Activated CD8-positive, alpha-beta memory T cell treated with anti-CD3 and anti-CD28 coated beads, Interleukin-2, amount 10 ng/mL, durations not matched to agents 7 days and 5 days (primary cell): ENCODE measurements at regions not wholly inside any gene's neighbourhood (a gene's known extent, or its start where the extent isn't known, plus 50 kb on each side); places are given as distances from the start of the nearest gene placed in this dataset.

Experiments
- ATAC-seq: fragments of 150-1000 bp; cut with Tn5 transposase; one replicate; pipeline ENCODE4 v1.10.0; 2021; ENCODE audit warnings: moderate library complexity
- CTCF ChIA-PET: fragments of 350-600 bp; sonication (Branson Sonifier 250); formaldehyde crosslinking; loops from one replicate; lab custom pipeline; 2021; ENCODE audit warnings: antibody characterized with exemption; lab: Charles Lee
- DNase-seq: peaks from one replicate; pipeline ENCODE4 v3.0.0-alpha.2; 2020
- H3K27ac Mint-ChIP-seq: one replicate; pipeline ENCODE4 v1.8.0; 2021; ENCODE audit warnings: mild to moderate bottlenecking, mixed read lengths
- H3K27me3 Mint-ChIP-seq: one replicate; pipeline ENCODE4 v1.8.0; 2021; ENCODE audit warnings: mixed read lengths
- H3K36me3 Mint-ChIP-seq: one replicate; pipeline ENCODE4 v1.8.0; 2021; ENCODE audit warnings: mild to moderate bottlenecking, mixed read lengths
- H3K4me1 Mint-ChIP-seq: one replicate; pipeline ENCODE4 v1.8.0; 2021; ENCODE audit warnings: mixed read lengths
- H3K4me3 Mint-ChIP-seq: one replicate; pipeline ENCODE4 v1.8.0; 2021; ENCODE audit warnings: mild to moderate bottlenecking, moderate library complexity, mixed read lengths
- H3K9me3 Mint-ChIP-seq: one replicate; pipeline ENCODE4 v1.8.0; 2022; ENCODE audit warnings: low read depth, mixed read lengths

GRCh38 chr6:43848671-43849391 is 78.8 kb downstream of the VEGFA start:
- no peaks in the 10 kb centered on the region for H3K9me3 Mint-ChIP-seq

DNA sequence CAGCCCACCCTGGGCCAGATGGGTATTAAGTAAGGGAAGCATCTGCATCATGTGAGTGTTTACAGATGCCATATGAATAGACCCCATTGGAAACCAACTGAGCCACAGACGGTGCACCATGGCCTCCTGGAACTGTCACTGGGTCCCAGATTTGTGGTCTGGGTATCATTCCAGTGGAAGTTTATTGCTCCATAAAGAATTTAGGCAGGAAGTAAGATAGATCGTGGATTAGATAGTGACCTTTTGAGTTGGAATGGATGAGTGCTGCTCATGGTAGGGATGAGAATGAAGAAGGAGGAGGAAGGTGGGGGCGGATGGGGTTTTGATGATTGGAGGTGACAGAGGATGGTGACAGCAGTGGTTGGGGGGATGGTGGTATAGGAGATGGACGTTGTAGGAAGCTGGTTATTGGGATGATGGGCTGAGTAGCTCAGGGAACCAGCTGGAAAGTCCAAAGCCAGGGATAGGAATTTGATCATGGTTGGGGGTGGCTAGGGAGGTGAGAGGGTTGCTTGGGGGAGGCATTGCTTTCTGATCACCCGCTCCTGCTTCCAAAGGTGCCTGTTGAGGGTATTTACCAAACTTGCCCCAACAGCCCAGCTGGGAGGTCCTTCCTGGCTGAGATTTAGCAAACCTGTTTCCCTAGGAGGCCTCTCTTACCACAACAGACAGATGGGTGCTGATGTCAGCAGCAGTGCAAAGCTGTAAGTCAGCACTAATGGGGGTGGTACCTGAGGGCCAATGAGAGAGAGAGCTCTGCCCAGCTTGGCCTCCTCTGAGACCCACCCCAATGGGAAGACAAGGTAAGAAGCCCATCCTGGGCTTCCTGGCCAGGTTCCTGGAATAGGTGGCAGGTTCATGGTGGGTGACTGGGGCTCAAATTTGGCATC is 78.0 kb downstream of the VEGFA start:
- no peak overlapping the region for H3K4me3 Mint-ChIP-seq
- CTCF ChIA-PET = interaction anchor here (0.5 kb wide), 1 partner anchor 265 kb away, joined by 3 read pairs; no protein-coding TSS in a partner anchor
- DNase-seq (no peak), ATAC-seq (no peak)
- H3K4me1 Mint-ChIP-seq = no peaks in the 10 kb centered on the region
- H3K27ac Mint-ChIP-seq = no peak overlapping the region
- H3K9me3 Mint-ChIP-seq = no peaks in the 10 kb centered on the region
- no peaks in the 10 kb centered on the region for H3K36me3 Mint-ChIP-seq
- peaks cover 26% of the 10 kb centered on the region for H3K27me3 Mint-ChIP-seq

More at GRCh38 chr6:43848671-43849391, 78.8 kb downstream of the VEGFA start:
- CTCF ChIA-PET = no interaction called here
- Mint-ChIP-seq H3K4me3 (no peak overlapping the region), H3K27me3 (peaks cover 18% of the 10 kb centered on the region), H3K27ac (no peak overlapping the region), H3K4me1 (no peaks in the 10 kb centered on the region), H3K36me3 (no peaks in the 10 kb centered on the region)
- no peak for DNase-seq
- ATAC-seq = no peak

DNA sequence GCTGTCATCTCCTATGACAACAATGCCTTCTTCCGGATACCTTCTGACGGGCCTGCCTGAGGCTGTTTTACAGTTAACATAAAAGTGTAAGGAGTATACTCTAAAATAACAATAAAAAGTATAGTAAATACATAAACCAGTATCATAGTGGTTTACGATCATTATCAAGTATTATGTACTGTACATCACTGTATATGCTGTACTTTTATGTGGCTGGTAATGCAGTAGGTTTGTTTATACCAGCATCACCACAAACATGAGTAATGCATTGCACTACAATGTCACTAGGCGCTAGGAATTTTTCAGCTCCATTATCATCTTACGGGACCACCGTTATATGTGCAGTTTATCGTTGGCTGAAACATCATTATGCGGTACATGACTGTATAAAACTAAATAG is 76.5 kb downstream of the VEGFA start:
- Mint-ChIP-seq H3K9me3 (no peaks in the 10 kb centered on the region), H3K27me3 (peaks cover 28% of the 10 kb centered on the region), H3K4me3 (no peak overlapping the region), H3K4me1 (no peaks in the 10 kb centered on the region), H3K36me3 (no peaks in the 10 kb centered on the region), H3K27ac (no peak overlapping the region)
- DNase-seq (no peak), ATAC-seq (no peak)
- CTCF ChIA-PET = interaction anchor here (1.0 kb wide), 1 partner anchor 10 kb away, joined by 3 read pairs; no protein-coding TSS in a partner anchor

- Mint-ChIP-seq H3K27me3 (peaks cover 32% of the 10 kb centered on the region), H3K9me3 (no peaks in the 10 kb centered on the region), H3K4me3 (no peak overlapping the region), H3K4me1 (no peaks in the 10 kb centered on the region), H3K27ac (no peak overlapping the region), H3K36me3 (no peaks in the 10 kb centered on the region)
- CTCF ChIA-PET = no interaction called here
- ATAC-seq (no peak), DNase-seq (no peak)
Observed at GRCh38 chr6:43845646-43846045, 75.6 kb downstream of the VEGFA start.

GRCh38 chr6:43843669-43844171 is 73.7 kb downstream of the VEGFA start:
- H3K27ac Mint-ChIP-seq = no peak overlapping the region
- H3K9me3 Mint-ChIP-seq = no peaks in the 10 kb centered on the region
- no peaks in the 10 kb centered on the region for H3K4me1 Mint-ChIP-seq
- H3K27me3 Mint-ChIP-seq = peaks cover 35% of the 10 kb centered on the region
- DNase-seq = no peak
- ATAC-seq = no peak
- no peaks in the 10 kb centered on the region for H3K36me3 Mint-ChIP-seq
- CTCF ChIA-PET = no interaction called here
- no peak overlapping the region for H3K4me3 Mint-ChIP-seq

DNA sequence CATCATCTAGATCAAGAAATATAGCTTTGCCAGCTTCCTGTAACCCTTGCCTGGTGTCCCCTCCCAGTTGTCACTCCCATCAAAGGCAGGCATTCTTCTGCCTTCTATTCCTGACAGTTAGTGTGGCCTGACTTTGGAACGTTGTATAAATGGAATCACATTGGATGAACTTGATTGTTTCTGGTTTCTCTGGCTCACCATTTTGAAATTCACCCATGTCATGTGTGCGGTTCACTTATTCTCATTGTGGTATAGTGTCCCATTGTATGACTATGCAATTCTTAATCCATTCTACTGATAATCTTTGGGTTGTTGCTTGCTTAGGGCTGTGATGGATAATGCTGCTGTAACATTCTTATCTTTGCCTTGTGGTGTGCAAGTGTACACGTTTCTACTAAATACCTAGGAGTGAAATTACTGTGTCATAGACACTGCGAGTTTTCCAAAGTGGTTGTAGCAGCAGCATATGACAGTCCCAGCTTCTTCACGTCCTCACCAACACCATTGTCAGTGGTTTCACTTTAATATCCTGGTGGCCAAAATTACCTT is 73.2 kb downstream of the VEGFA start:
- no peak for DNase-seq
- no peaks in the 10 kb centered on the region for H3K36me3 Mint-ChIP-seq
- H3K27me3 Mint-ChIP-seq = peaks cover 35% of the 10 kb centered on the region
- H3K27ac Mint-ChIP-seq = no peak overlapping the region
- no peak overlapping the region for H3K4me3 Mint-ChIP-seq
- CTCF ChIA-PET = no interaction called here
- no peaks in the 10 kb centered on the region for H3K9me3 Mint-ChIP-seq
- no peak for ATAC-seq
- H3K4me1 Mint-ChIP-seq = no peaks in the 10 kb centered on the region

DNA sequence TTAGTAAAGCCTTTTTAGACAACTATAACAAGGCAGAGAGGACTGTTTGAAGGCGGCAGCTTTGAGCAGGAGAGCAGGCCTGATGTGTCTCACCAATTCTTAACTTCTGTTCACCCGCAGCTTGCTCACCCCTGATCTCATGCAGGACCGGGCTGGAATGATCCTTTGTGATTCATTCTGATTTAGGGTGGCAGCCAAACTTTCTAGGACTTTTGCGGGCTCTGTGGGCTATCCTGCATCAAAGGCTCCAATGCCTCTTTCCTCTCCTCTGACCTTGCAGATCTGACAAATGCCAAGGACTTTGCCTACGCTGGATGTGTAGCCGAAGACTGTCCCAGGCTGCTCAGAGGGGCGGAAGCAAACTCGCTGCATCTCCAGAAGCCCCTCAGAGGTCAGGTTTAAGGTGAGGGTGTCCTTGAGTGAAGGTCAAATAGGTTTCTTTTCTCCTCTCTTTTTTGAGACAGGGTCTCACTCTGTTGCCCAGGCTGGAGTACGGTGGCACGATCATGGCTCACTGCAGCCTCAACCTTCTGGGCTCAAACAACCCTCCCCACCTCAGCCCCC is 72.3 kb downstream of the VEGFA start:
- ATAC-seq = no peak
- no peaks in the 10 kb centered on the region for H3K9me3 Mint-ChIP-seq
- no peak overlapping the region for H3K27ac Mint-ChIP-seq
- H3K4me1 Mint-ChIP-seq = no peaks in the 10 kb centered on the region
- CTCF ChIA-PET = no interaction called here
- no peak overlapping the region for H3K4me3 Mint-ChIP-seq
- H3K36me3 Mint-ChIP-seq = no peaks in the 10 kb centered on the region
- no peak for DNase-seq
- peaks cover 31% of the 10 kb centered on the region for H3K27me3 Mint-ChIP-seq

DNA sequence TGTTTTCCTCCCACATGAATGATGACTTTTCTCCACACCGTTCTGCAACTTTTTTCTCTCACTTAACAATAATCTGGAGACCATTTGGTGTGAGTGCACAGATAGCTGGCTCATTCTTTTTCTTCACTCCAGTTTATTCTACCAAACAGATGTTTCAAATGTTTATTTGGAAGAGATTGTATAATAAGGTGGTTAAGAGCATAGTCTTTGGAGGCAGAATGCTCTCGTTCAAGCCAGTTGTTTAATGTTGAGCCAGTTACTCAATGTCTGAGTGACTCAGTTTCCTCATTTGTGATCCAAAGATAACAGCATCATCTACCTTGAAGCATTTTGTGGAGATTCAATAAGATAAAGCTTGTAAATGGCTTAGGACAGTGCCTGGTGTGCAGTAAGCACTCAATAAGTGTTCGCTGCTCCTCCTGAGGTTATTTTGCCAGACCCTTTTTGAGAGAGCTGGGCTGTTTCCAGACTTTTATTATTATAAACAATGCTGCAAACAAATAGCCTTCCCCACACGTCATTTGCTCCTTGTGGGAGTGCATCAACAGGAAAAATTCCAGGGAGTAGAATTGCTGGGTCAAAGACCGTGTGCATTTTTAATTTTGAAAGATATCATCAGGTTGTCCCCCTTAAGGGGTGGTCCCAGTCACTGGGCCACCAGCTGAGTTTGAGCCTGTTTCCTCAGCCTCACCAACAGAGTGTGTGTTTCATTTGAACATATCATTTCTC is 70.6 kb downstream of the VEGFA start:
- no peak overlapping the region for H3K27ac Mint-ChIP-seq
- H3K4me3 Mint-ChIP-seq = no peak overlapping the region
- no peaks in the 10 kb centered on the region for H3K36me3 Mint-ChIP-seq
- H3K27me3 Mint-ChIP-seq = peaks cover 28% of the 10 kb centered on the region
- H3K4me1 Mint-ChIP-seq = no peaks in the 10 kb centered on the region
- no peaks in the 10 kb centered on the region for H3K9me3 Mint-ChIP-seq
- CTCF ChIA-PET = interaction anchor here (0.8 to 1.3 kb wide), 2 partner anchors 71 to 139 kb away, joined by 3 read pairs; no protein-coding TSS in a partner anchor
- DNase-seq (no peak), ATAC-seq (no peak)

DNA sequence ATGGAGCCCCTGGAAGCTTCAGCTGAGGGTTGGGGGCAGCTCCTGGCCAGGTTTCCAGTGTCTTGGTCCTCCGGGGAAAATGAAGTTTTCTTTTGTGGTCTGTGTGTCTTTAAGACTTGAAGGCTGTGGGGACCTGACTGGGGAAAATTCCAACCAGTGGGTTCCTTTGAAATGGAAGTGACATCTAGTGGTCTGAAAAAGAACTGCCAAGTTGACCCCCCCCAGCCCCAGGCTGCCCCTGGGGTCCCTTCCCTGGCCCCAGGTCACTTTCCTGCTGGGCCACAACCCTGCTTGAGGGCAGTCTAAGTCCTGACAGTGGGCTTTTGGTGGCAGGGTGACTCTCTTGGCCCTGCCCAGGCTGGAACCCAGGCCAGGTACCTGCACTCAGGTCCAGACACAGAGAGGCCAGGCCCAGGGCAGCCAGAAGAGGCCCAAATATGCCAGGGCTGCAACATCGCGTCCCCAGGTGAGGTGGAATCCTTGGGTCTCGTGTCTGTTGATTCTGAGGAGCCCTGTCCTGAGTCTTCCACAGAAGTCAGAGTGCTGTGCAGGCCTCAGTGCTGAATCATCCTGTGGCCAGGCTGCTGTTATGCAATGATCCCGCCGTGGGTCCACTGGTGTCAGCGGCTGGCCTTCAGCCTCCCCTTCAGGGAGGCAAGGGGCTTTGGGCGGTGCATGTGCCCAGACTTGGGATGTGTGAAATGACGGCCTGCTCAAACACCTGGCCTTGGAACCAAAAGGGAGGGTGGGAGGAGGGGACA is 68.4 kb downstream of the VEGFA start:
- no peak for DNase-seq

GRCh38 chr6:43837507-43837906 is 67.5 kb downstream of the VEGFA start:
- ATAC-seq = no peak
- no peak for DNase-seq
- Mint-ChIP-seq H3K4me1 (no peaks in the 10 kb centered on the region), H3K27ac (no peak overlapping the region), H3K27me3 (peaks cover 10% of the 10 kb centered on the region), H3K9me3 (no peaks in the 10 kb centered on the region), H3K4me3 (no peak overlapping the region), H3K36me3 (no peaks in the 10 kb centered on the region)
- CTCF ChIA-PET = interaction anchor here (1.4 to 1.8 kb wide), 2 partner anchors 113 to 241 kb away, joined by 3 to 5 read pairs; no protein-coding TSS in a partner anchor

More for the DNA sequence above, 68.4 kb downstream of the VEGFA start:
- Mint-ChIP-seq H3K9me3 (no peaks in the 10 kb centered on the region), H3K27me3 (peaks cover 17% of the 10 kb centered on the region), H3K36me3 (no peaks in the 10 kb centered on the region), H3K4me1 (no peaks in the 10 kb centered on the region), H3K4me3 (no peak overlapping the region), H3K27ac (no peak overlapping the region)
- CTCF ChIA-PET = interaction anchor here (1.4 to 1.8 kb wide), 2 partner anchors 114 to 240 kb away, joined by 3 to 5 read pairs; no protein-coding TSS in a partner anchor
- peak; percentile 27 for ATAC-seq

DNA sequence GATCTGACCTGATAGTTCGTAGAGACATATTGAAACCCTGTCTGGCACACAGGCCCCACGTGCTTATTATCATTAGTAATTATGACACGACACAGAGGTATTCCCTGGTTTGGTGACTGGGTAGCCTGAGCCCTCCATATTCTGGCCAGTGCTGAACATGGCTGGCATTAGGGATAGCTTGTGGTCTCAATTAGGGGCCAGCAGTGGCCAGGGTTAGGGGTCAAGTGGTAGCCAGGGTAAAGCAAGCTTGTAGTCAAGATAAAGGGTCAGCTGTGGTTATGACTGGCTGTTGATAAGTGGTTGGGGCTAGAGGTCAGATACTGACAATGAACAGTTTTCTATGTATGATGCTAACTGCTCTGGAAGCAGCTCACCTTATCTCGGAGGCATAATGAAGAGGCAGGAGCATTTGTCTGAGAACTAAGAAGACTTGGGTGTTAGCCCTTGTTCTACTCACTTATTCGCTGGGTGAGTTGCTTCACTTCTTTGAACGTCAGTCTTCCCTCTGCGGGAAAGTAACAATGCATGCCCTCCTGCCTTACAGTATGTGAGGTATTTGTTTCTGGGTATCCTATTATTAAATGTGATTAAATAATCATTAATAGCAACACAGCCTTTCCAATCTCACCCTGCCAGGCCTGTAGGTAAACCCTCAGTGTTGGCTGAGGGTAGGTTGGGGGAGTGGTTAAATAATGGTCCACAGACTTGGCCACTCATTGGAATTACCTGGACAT is 66.7 kb downstream of the VEGFA start:
- no peaks in the 10 kb centered on the region for H3K36me3 Mint-ChIP-seq
- no peak overlapping the region for H3K4me3 Mint-ChIP-seq
- ATAC-seq (no peak), DNase-seq (no peak)
- no peaks in the 10 kb centered on the region for H3K4me1 Mint-ChIP-seq
- H3K27me3 Mint-ChIP-seq = peaks cover 11% of the 10 kb centered on the region
- H3K27ac Mint-ChIP-seq = no peak overlapping the region
- CTCF ChIA-PET = interaction anchor here (1.8 kb wide), 1 partner anchor 242 kb away, joined by 5 read pairs; no protein-coding TSS in a partner anchor
- H3K9me3 Mint-ChIP-seq = no peaks in the 10 kb centered on the region
